Activated T-cell treated with anti-CD3 and anti-CD28 coated beads, Interleukin-2, amount 50 U/mL, for 1 hour (primary cell): ENCODE measurements at regions not wholly inside any gene's neighbourhood (a gene's known extent, or its start where the extent isn't known, plus 50 kb on each side); places are given as distances from the start of the nearest gene placed in this dataset.
"Not testable (repeated sequence)": the region's sequence is repeated elsewhere in the genome, so short reads cannot be mapped to it uniquely, and the experiment has no call there.

Source experiments
- DNase-seq: peaks from one replicate; pipeline ENCODE4 v3.0.0-alpha.2; 2020

GRCh38 chr16:66204756-66205155 is 161.7 kb upstream of the CDH5 start:
- no peak for DNase-seq

GRCh38 chr16:66203476-66203875 is 163.0 kb upstream of the CDH5 start:
- no peak for DNase-seq

GRCh38 chr16:66199189-66199588 is 167.3 kb upstream of the CDH5 start:
- DNase-seq: no peak

GRCh38 chr16:66198641-66199040 is 167.8 kb upstream of the CDH5 start:
- DNase-seq: no peak

- DNase-seq: no peak
These were observed 168.7 kb upstream of the CDH5 start for GRCh38 chr16:66197668-66198278.

- DNase-seq: no peak
These were observed 169.7 kb upstream of the CDH5 start for GRCh38 chr16:66196770-66197169.

- DNase-seq: no peak
These were observed 171.6 kb upstream of the CDH5 start for GRCh38 chr16:66194866-66195265.

- no peak for DNase-seq
These were observed 172.8 kb upstream of the CDH5 start for GRCh38 chr16:66193543-66194229.

GRCh38 chr16:66190411-66190810 is 176.1 kb upstream of the CDH5 start:
- no peak for DNase-seq

GRCh38 chr16:66189951-66190350 is 176.5 kb upstream of the CDH5 start:
- no peak for DNase-seq

GRCh38 chr16:66188917-66189725 is 177.4 kb upstream of the CDH5 start:
- no peak for DNase-seq

- no peak for DNase-seq
These were observed 180.2 kb upstream of the CDH5 start for GRCh38 chr16:66186251-66186785.

GRCh38 chr16:66182592-66182991 is 183.9 kb upstream of the CDH5 start:
- DNase-seq: no peak

GRCh38 chr16:66176731-66177130 is 189.8 kb upstream of the CDH5 start:
- DNase-seq: no peak

GRCh38 chr16:66176111-66176510 is 190.4 kb upstream of the CDH5 start:
- no peak for DNase-seq

- DNase-seq: no peak
These were observed 190.9 kb upstream of the CDH5 start for GRCh38 chr16:66175636-66176035.

GRCh38 chr16:66175058-66175457 is 191.4 kb upstream of the CDH5 start:
- no peak for DNase-seq

- not testable (repeated sequence) for DNase-seq
These were observed 192.7 kb upstream of the CDH5 start for GRCh38 chr16:66173796-66174195.

GRCh38 chr16:66173181-66173580 is 193.3 kb upstream of the CDH5 start:
- not testable (repeated sequence) for DNase-seq

- no peak for DNase-seq
These were observed 194.0 kb upstream of the CDH5 start for GRCh38 chr16:66172463-66172862.

GRCh38 chr16:66171578-66171977 is 194.9 kb upstream of the CDH5 start:
- no peak for DNase-seq

- DNase-seq: no peak
These were observed 195.5 kb upstream of the CDH5 start for GRCh38 chr16:66170989-66171388.

- DNase-seq: no peak
These were observed 196.7 kb upstream of the CDH5 start for GRCh38 chr16:66169817-66170216.

GRCh38 chr16:66168777-66169176 is 197.7 kb upstream of the CDH5 start:
- no peak for DNase-seq
